ENCODE measurements at regions not wholly inside any gene's neighbourhood (a gene's known extent, or its start where the extent isn't known, plus 50 kb on each side); places are given as distances from the start of the nearest gene placed in this dataset.

DNA sequence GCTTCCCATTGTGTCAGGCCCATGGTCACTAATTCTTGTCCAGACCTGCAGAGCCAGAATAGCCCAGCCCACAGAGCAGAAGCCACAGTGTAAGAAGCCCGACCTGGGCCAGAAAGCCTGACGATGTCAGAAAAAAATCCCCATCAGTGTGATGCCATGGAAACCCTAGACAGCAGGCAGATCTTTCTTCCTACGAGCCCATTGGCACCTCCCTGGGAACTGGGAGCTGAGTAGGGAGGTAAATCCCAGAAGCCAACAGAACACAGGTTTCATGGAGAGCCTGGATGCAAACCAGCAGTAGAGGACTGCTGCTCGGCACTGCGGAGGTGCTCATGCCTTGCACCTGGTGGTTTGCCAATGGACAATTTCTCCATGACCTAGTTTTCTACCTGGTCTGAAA, 82.2 kb upstream of the SLC22A16 start:
- TF ChIP-seq POU2F2 (IDR thresholded peaks at IDR 0.05; ENCODE audit: low read depth, low read length): no peak
- TF ChIP-seq SPI1 (IDR thresholded peaks at IDR 0.05; ENCODE audit: low read depth, low read length): no peak
- TF ChIP-seq TAF1 (IDR thresholded peaks at IDR 0.05; ENCODE audit: low read depth, low read length): no peak
- no peak for TF ChIP-seq POLR2AphosphoS5 (IDR thresholded peaks at IDR 0.05; ENCODE audit: low read depth, low read length)
- no peak for TF ChIP-seq POLR2A (IDR thresholded peaks at IDR 0.05; ENCODE audit: low read depth, low read length)
- TF ChIP-seq PAX5 (IDR thresholded peaks at IDR 0.05; ENCODE audit: insufficient read depth, low read length, severe bottlenecking): no peak

DNA sequence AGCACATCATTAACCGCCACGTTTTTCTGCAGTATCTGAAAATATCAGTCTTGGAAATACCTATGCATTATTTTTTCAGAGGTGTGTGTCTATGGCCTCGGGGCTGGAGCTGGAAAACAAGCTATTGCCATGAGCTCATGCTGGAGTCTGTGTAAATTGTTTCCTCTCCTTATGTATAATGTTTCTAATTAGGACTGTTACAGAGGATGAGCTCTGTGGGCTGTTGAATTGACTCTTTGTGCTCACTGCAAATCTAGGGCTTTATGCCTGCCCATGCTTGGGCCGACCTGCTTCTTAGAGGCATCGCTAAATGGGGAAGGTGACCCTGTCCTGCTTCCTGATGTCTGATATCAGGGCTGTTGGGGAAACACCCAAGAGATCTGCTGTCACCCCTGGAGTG, 80.8 kb upstream of the SLC22A16 start:
- TF ChIP-seq SPI1 (IDR thresholded peaks at IDR 0.05; ENCODE audit: low read depth, low read length) (no peak), POLR2A (IDR thresholded peaks at IDR 0.05; ENCODE audit: low read depth, low read length) (no peak), POU2F2 (IDR thresholded peaks at IDR 0.05; ENCODE audit: low read depth, low read length) (no peak), TAF1 (IDR thresholded peaks at IDR 0.05; ENCODE audit: low read depth, low read length) (no peak), POLR2AphosphoS5 (IDR thresholded peaks at IDR 0.05; ENCODE audit: low read depth, low read length) (no peak), PAX5 (IDR thresholded peaks at IDR 0.05; ENCODE audit: insufficient read depth, low read length, severe bottlenecking) (no peak)
- no peak for DNase-seq (ENCODE audit: insufficient read length, low spot score)
- FAIRE-seq: no peak

More for the DNA sequence above, 82.2 kb upstream of the SLC22A16 start:
- no peak for FAIRE-seq
- DNase-seq (ENCODE audit: insufficient read length, low spot score): no peak

- no peak for TF ChIP-seq POLR2A (IDR thresholded peaks at IDR 0.05; ENCODE audit: low read depth, low read length)
- no peak for TF ChIP-seq POLR2AphosphoS5 (IDR thresholded peaks at IDR 0.05; ENCODE audit: low read depth, low read length)
- TF ChIP-seq TAF1 (IDR thresholded peaks at IDR 0.05; ENCODE audit: low read depth, low read length): no peak
- no peak for TF ChIP-seq PAX5 (IDR thresholded peaks at IDR 0.05; ENCODE audit: insufficient read depth, low read length, severe bottlenecking)
- TF ChIP-seq SPI1 (IDR thresholded peaks at IDR 0.05; ENCODE audit: low read depth, low read length): no peak
- no peak for TF ChIP-seq POU2F2 (IDR thresholded peaks at IDR 0.05; ENCODE audit: low read depth, low read length)
- no peak for DNase-seq (ENCODE audit: insufficient read length, low spot score)
- FAIRE-seq: no peak
These were observed 80.1 kb upstream of the SLC22A16 start for GRCh38 chr6:110556317-110557110.

GRCh38 chr6:110554966-110555460, 78.6 kb upstream of the SLC22A16 start:
- FAIRE-seq (no peak), DNase-seq (ENCODE audit: insufficient read length, low spot score) (no peak)
- TF ChIP-seq POLR2AphosphoS5 (IDR thresholded peaks at IDR 0.05; ENCODE audit: low read depth, low read length) (no peak), TAF1 (IDR thresholded peaks at IDR 0.05; ENCODE audit: low read depth, low read length) (no peak), SPI1 (IDR thresholded peaks at IDR 0.05; ENCODE audit: low read depth, low read length) (no peak), POU2F2 (IDR thresholded peaks at IDR 0.05; ENCODE audit: low read depth, low read length) (no peak), PAX5 (IDR thresholded peaks at IDR 0.05; ENCODE audit: insufficient read depth, low read length, severe bottlenecking) (no peak), POLR2A (IDR thresholded peaks at IDR 0.05; ENCODE audit: low read depth, low read length) (no peak)

GRCh38 chr6:110554441-110554840, 78.0 kb upstream of the SLC22A16 start:
- TF ChIP-seq POLR2A (IDR thresholded peaks at IDR 0.05; ENCODE audit: low read depth, low read length) (no peak), PAX5 (IDR thresholded peaks at IDR 0.05; ENCODE audit: insufficient read depth, low read length, severe bottlenecking) (no peak), POU2F2 (IDR thresholded peaks at IDR 0.05; ENCODE audit: low read depth, low read length) (no peak), TAF1 (IDR thresholded peaks at IDR 0.05; ENCODE audit: low read depth, low read length) (no peak), SPI1 (IDR thresholded peaks at IDR 0.05; ENCODE audit: low read depth, low read length) (no peak), POLR2AphosphoS5 (IDR thresholded peaks at IDR 0.05; ENCODE audit: low read depth, low read length) (no peak)
- FAIRE-seq (no peak), DNase-seq (ENCODE audit: insufficient read length, low spot score) (no peak)

- DNase-seq (ENCODE audit: insufficient read length, low spot score) (no peak), FAIRE-seq (no peak)
- TF ChIP-seq SPI1 (IDR thresholded peaks at IDR 0.05; ENCODE audit: low read depth, low read length): no peak
- TF ChIP-seq POLR2A (IDR thresholded peaks at IDR 0.05; ENCODE audit: low read depth, low read length): no peak
- no peak for TF ChIP-seq PAX5 (IDR thresholded peaks at IDR 0.05; ENCODE audit: insufficient read depth, low read length, severe bottlenecking)
- no peak for TF ChIP-seq POU2F2 (IDR thresholded peaks at IDR 0.05; ENCODE audit: low read depth, low read length)
- no peak for TF ChIP-seq TAF1 (IDR thresholded peaks at IDR 0.05; ENCODE audit: low read depth, low read length)
- TF ChIP-seq POLR2AphosphoS5 (IDR thresholded peaks at IDR 0.05; ENCODE audit: low read depth, low read length): no peak
These were observed 76.7 kb upstream of the SLC22A16 start for GRCh38 chr6:110552901-110553641.

GRCh38 chr6:110552076-110552475, 75.7 kb upstream of the SLC22A16 start:
- TF ChIP-seq POLR2A (IDR thresholded peaks at IDR 0.05; ENCODE audit: low read depth, low read length) (no peak), POU2F2 (IDR thresholded peaks at IDR 0.05; ENCODE audit: low read depth, low read length) (no peak), POLR2AphosphoS5 (IDR thresholded peaks at IDR 0.05; ENCODE audit: low read depth, low read length) (no peak)
- DNase-seq (ENCODE audit: insufficient read length, low spot score) (no peak), FAIRE-seq (no peak)

DNA sequence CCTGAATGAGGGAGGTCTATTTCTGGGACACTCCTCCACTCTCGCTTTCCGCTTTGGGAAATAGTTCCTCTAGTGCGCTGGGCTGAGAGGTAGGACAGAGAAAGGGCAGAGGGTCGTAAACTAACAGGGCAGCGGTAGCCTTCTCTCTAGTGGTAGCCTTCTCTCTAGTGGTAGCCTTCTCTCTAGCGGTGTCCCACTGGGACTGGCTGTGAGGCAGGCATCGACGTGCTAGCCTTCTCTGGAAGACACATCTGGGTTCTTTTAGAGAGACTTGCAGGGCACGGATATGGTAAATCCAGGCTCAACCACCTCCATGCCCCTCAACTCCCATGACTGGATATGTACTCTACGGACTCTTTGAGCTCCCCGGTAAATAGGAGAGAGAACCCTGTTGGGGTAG, 74.7 kb upstream of the SLC22A16 start:
- DNase-seq (ENCODE audit: insufficient read length, low spot score) (no peak), FAIRE-seq (no peak)
- TF ChIP-seq PAX5 (IDR thresholded peaks at IDR 0.05; ENCODE audit: insufficient read depth, low read length, severe bottlenecking) (no peak), POU2F2 (IDR thresholded peaks at IDR 0.05; ENCODE audit: low read depth, low read length) (no peak), POLR2A (IDR thresholded peaks at IDR 0.05; ENCODE audit: low read depth, low read length) (no peak), POLR2AphosphoS5 (IDR thresholded peaks at IDR 0.05; ENCODE audit: low read depth, low read length) (no peak), TAF1 (IDR thresholded peaks at IDR 0.05; ENCODE audit: low read depth, low read length) (no peak), SPI1 (IDR thresholded peaks at IDR 0.05; ENCODE audit: low read depth, low read length) (no peak)

DNA sequence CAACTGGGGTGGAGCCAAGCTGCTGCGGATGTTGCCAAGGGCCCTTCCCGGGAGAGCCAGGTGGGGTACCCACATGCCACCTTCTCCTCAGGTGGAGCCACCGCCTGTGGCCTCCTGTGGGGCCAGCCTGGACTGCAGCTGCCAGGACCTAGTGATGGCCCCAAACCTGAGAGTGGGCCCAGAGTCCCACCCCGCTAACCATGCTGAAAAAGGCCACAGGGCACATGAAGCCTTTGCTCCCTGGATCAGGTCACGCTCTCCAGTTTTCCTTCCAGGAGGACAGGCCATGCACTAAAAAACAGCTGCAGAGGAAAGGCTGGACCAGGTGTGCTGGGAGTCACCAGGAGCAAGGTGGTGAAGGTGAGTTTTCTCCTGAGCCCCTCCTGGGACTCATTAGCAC, 73.9 kb upstream of the SLC22A16 start:
- FAIRE-seq (no peak), DNase-seq (ENCODE audit: insufficient read length, low spot score) (no peak)
- TF ChIP-seq POLR2A (IDR thresholded peaks at IDR 0.05; ENCODE audit: low read depth, low read length): no peak
- TF ChIP-seq POU2F2 (IDR thresholded peaks at IDR 0.05; ENCODE audit: low read depth, low read length): no peak
- TF ChIP-seq PAX5 (IDR thresholded peaks at IDR 0.05; ENCODE audit: insufficient read depth, low read length, severe bottlenecking): no peak
- no peak for TF ChIP-seq SPI1 (IDR thresholded peaks at IDR 0.05; ENCODE audit: low read depth, low read length)
- no peak for TF ChIP-seq POLR2AphosphoS5 (IDR thresholded peaks at IDR 0.05; ENCODE audit: low read depth, low read length)
- TF ChIP-seq TAF1 (IDR thresholded peaks at IDR 0.05; ENCODE audit: low read depth, low read length): no peak

Data from GM12891 (cell line).